ENCODE measurements at regions not wholly inside any gene's neighbourhood (a gene's known extent, or its start where the extent isn't known, plus 50 kb on each side); places are given as distances from the start of the nearest gene placed in this dataset.

DNA sequence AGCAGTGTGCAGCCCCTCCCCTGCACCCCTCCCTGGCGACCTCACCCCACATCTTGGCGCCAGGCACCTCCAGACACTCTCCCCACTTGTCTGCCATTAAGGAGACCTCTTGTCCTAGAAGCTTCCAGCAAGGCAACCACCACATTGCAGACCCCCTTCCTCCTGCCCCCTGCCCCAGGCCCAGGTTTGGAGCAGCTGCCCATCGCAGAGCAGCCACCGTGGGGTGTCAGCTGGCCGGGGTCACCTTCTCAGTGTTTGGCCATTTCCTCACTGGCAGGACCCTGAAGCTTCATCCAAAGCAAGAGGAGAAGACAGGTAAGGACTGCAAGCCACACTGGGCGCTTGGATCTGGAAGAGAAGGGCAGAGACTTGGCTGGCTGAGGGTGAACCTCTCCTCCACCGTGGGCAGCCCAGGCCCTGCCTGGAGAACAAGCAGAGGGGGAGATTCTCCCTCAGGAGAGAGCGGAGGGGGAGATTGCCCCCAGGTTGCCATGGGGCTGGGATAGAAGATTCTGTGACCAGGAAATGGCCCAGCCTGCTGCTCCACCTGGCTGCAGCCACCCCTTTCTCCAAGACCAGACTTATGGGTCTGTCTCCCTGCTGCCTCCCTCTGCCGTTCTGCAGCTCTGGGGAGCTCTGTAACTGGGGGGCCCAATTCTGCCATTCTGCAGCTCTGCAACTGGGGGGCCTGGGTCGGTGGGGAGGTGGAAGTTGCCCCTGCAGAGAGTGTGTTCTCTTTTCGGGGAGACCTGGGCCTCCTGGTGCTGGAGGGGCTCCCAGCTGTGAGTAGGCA lies 72.9 kb upstream of the C14orf180 start:
- TF ChIP-seq SP1 (IDR thresholded peaks at IDR 0.05) (no peak), ELF4 (IDR thresholded peaks at IDR 0.05) (no peak), ZNF384 (IDR thresholded peaks at IDR 0.05) (no peak), CTBP1 (IDR thresholded peaks at IDR 0.05; ENCODE audit: borderline replicate concordance) (no peak), NFRKB (IDR thresholded peaks at IDR 0.05) (no peak), FOXM1 (IDR thresholded peaks at IDR 0.05; ENCODE audit: borderline replicate concordance) (no peak), TARDBP (IDR thresholded peaks at IDR 0.05) (no peak), FOXK2 (IDR thresholded peaks at IDR 0.05) (no peak), FOXA1 (IDR thresholded peaks at IDR 0.05) (no peak), ARNT (IDR thresholded peaks at IDR 0.05) (no peak), LEF1 (IDR thresholded peaks at IDR 0.05; ENCODE audit: borderline replicate concordance) (no peak), L3MBTL2 (conservative IDR thresholded peaks at IDR 0.05) (no peak)
- TF ChIP-seq, protein P1, sequence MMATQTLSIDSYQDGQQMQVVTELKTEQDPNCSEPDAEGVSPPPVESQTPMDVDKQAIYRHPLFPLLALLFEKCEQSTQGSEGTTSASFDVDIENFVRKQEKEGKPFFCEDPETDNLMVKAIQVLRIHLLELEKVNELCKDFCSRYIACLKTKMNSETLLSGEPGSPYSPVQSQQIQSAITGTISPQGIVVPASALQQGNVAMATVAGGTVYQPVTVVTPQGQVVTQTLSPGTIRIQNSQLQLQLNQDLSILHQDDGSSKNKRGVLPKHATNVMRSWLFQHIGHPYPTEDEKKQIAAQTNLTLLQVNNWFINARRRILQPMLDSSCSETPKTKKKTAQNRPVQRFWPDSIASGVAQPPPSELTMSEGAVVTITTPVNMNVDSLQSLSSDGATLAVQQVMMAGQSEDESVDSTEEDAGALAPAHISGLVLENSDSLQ (IDR thresholded peaks at IDR 0.05), result no peak

All from HEK293T (cell line).